C4-2B (cell line): ENCODE measurements at regions not wholly inside any gene's neighbourhood (a gene's known extent, or its start where the extent isn't known, plus 50 kb on each side); places are given as distances from the start of the nearest gene placed in this dataset.

Experiments used
- H3K27ac ChIP-seq: fragments of 450-650 bp; 2 replicates; pipeline ENCODE4 v1.5.1; 2017
- ZFX ChIP-seq: fragments of 450-650 bp; IDR thresholded peaks from 2 replicates; pipeline ENCODE4 v1.6.1; 2017
- TF ChIP-seq, protein P1 (sequence below): fragments of 450-650 bp; conservative IDR thresholded peaks from 2 replicates; pipeline ENCODE4 v1.5.1; 2017; ENCODE audit warnings: mild to moderate bottlenecking

DNA sequence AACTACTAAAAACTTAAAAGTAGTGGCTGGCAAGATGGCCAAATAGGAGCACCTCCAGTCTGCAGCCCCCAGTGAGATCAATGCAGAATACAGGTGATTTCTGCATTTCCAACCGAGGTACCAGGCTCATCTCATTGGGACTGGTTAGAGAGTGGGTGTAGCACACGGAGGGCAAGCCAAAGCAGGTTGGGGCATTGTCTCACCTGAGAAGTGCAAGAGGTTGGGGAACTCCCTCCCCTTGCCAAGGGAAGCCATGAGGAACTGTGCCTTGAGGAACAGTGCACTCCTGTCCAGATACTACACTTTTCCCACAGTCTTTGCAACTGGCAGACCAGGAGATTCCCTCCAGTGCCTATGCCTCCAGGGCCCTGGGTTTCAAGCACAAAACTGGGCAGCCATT lies 311.1 kb downstream of the PAPSS1 start:
- TF ChIP-seq, protein P1, sequence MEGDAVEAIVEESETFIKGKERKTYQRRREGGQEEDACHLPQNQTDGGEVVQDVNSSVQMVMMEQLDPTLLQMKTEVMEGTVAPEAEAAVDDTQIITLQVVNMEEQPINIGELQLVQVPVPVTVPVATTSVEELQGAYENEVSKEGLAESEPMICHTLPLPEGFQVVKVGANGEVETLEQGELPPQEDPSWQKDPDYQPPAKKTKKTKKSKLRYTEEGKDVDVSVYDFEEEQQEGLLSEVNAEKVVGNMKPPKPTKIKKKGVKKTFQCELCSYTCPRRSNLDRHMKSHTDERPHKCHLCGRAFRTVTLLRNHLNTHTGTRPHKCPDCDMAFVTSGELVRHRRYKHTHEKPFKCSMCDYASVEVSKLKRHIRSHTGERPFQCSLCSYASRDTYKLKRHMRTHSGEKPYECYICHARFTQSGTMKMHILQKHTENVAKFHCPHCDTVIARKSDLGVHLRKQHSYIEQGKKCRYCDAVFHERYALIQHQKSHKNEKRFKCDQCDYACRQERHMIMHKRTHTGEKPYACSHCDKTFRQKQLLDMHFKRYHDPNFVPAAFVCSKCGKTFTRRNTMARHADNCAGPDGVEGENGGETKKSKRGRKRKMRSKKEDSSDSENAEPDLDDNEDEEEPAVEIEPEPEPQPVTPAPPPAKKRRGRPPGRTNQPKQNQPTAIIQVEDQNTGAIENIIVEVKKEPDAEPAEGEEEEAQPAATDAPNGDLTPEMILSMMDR = no peak
- TF ChIP-seq ZFX = no peak
- no peak overlapping the region for H3K27ac ChIP-seq

DNA sequence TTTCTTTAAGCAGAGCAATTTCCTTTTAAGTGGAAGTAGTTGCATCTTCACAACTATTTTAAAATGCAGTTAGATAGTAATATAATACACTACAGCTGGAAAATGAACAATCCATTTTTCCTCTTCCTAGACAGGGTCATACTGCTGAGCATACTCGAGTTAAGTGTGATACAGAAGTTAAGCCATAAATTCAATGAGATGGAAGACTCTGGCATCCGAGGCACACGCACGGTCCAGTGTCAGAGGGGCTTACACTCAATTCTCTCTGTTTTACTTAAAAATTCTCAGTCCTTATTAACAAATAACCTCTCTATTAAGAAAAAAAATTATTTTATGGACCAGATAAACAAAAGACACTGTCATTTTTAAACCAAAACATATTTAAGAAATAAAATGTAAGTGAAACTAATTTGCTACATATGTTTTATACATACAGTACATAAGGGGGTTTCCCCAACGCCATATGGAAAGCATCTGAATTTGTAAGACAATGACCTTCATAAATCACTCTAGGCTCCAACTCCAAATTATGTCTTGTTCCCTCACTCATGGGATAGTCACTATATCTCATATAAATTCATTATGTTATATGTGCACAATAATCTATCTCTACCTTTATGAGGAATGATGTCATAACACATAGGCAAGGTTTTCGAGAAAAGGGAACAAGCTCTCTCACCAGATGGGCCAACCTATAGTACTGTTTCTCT lies 315.3 kb downstream of the PAPSS1 start:
- TF ChIP-seq, protein P1 = no peak
- no peak for TF ChIP-seq ZFX
- no peak overlapping the region for H3K27ac ChIP-seq

DNA sequence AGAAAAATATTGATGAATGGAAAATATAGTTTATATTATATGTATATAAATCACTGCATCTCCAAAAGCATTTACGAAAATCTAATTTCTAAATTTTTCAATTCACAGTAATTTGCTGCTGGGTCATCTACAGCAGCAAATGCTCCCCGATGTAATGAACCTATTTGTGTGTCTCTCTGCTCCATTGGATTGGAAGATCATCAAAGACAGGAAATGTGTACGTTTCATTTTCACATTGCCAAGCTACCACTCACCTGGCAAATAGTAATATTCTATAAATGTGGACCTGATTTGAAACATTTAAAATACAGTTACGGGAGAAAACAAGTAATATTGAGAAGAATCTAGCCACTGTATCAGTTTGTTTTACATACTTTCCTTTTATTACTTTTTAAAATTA lies 317.7 kb downstream of the PAPSS1 start:
- TF ChIP-seq ZFX = no peak
- TF ChIP-seq, protein P1 = no peak
- H3K27ac ChIP-seq = no peak overlapping the region

DNA sequence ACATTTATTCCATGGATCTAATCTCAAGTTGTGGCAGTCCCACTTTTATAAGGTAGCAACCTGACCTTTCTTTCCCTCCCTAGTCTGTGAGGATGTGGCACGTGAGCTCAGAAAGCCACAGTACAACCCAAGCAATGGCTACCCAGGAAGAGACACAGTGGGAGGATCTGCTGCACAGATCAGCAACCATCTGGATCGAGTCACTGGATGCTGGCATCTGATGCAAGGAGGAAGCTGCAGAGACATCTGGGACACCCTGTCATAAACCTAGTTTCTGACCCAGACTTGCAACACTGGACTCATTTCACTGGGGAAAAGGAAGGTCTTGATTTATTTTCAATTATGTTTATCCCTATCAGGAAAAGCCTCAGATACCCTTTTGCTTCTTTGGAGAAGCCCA lies 327.1 kb downstream of the PAPSS1 start:
- H3K27ac ChIP-seq = no peak overlapping the region
- TF ChIP-seq, protein P1 = no peak
- no peak for TF ChIP-seq ZFX

DNA sequence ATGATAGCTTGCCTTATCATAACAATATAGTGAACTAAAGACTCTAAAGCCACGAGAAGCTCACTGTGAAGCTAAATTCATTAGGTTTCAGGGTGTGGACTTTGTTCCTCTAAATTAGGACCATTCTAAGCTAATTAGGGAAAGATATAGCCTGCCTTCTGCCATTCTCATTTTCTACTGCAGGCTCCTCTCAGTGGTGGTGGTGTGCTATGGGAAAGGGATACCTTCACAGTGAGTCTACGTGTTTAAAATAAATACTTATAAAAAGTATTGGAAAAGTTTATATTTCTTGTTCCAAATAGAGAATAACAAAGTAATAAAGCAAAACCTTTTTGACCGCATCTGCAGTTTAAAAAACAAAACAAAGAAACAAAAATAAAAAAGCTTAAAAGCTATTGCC lies 327.7 kb downstream of the PAPSS1 start:
- no peak overlapping the region for H3K27ac ChIP-seq
- TF ChIP-seq ZFX = no peak
- TF ChIP-seq, protein P1 = no peak

DNA sequence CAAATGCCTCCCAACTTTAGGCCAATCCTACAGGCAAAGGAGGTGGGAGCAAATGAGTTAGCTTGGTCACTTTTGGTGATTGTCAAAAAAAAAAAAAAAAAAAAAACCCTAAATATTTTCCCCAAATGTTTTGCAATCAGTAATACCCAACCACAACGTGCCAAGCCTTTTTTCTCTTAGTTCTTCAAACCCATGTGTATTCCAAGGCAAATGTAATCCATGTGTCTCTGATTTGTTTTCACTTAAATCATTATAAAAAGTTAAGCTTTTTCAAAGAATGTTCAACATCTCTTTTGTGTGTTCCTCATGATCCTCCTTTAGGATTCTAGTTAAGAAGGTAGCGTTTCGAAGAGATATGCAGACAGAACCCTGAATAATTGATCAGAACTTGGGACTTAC lies 328.4 kb downstream of the PAPSS1 start:
- no peak overlapping the region for H3K27ac ChIP-seq
- no peak for TF ChIP-seq ZFX

DNA sequence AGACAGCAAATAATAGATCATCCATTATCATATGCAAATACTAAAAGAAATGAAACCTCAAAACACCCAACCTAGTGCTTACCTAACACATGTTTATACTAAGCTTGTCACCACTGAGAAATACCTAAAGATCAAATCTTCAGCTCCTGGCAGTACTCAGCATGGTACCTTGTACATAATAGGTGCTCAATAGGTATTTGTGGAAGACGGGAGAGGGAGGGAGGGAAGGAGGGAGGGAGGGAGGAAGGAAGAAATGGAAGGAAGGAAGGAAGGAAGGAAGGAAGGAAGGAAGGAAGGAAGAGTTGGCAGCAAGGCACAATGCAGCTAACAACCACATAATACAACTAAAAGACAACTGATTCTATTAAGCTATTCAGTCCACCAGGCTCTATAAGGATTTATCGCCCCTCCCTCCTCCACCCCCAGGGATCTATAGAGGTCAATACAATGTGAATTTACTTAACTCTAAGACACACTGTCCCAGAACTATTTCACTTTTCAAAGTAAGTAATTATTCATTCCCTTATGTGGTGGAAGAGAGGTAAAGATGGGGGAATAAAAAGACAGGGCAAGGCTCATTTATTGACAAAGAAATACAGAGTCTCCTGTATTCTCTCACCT lies 328.9 kb downstream of the PAPSS1 start:
- TF ChIP-seq ZFX = no peak
- TF ChIP-seq, protein P1 = no peak
- H3K27ac ChIP-seq = no peak overlapping the region

DNA sequence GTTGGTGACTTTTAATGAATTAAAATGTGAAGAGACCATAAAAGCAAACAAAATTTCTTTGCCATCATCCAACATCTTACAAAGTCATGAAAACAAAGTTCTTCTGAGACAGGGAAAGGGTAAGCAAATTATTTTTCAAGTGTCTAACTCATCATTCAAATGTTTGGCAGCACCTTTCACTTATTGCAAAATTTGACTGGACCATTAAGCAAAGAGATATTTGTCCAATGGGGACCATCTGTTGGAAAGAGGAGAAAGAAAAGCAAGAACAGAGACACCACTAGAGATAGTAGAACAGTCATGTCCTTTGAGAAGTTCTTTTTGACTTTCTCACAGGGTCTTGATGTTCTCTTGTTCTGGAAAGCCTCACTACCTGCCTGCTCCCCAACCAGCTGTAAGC lies 330.1 kb downstream of the PAPSS1 start:
- TF ChIP-seq, protein P1 = no peak
- no peak for TF ChIP-seq ZFX
- no peak overlapping the region for H3K27ac ChIP-seq
